GM18498 (cell line): ENCODE measurements at regions not wholly inside any gene's neighbourhood (a gene's known extent, or its start where the extent isn't known, plus 50 kb on each side); places are given as distances from the start of the nearest gene placed in this dataset.

ENCODE experiments used
- ATAC-seq: cut with Tn5 transposase; IDR thresholded peaks from one replicate; pipeline ENCODE4 v1.9.1; 2021; ENCODE audit warnings: mild to moderate bottlenecking, moderate library complexity; ENCODE audit not compliant: unreplicated experiment

DNA sequence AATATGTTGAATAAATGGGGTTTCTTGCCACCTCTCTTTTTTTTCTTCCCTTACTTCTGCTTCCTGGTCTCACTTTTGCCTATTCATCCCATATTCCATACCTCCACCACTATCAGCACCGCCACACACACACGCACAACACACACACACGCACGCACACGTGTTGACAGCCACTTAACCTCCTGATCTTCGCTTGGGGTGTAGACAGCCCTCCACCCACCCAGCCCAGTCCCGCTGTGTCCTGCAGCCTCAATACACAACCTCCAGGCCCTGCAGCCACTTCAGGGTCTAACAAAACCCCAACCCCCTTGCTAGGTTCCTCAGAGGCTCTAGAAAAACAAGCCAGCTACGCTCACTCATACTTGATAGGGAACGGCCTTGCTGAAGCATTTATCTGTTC lies 72.3 kb downstream of the LINC00237 start:
- ATAC-seq, result no peak

DNA sequence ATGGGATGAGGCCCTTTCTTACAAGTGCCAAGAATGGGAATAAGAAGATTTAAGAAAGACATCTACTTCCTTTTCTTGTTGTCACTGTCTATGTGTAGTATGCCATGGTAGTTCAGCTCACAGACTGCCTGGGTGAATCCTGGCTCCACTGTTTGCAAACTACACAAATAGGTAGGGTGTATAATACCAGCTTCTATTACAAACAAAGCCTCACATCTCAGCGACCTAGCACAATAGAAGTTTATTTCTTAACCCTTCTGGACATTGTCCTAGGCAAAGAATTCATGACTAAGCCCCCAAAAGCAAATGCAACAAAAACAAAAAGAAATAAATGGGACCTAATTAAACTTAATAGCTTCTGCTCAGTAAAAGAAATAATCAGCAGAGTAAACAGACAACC lies 74.5 kb downstream of the LINC00237 start:
- no peak for ATAC-seq

GRCh38 chr20:21029341-21029740 lies 76.8 kb downstream of the LINC00237 start:
- no peak for ATAC-seq

DNA sequence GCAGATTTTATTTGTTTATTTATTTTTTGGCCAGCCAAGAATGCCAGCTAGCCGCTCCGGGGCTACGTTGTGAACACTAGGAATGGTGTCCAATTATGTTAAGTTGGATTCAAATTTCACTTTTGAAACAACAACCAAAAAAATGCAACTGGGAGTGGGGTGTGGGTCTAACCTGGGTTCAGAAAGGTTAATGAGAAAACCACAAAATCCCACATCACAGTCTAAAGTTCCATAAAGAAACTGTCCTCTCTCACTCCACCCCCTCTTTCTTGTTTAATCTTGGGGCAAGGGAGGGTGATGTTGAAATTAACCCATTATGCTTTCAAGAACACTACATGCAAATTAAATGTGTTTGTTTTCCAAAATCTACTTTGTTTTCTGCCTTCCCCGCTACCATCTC lies 77.2 kb downstream of the LINC00237 start:
- no peak for ATAC-seq

- no peak for ATAC-seq
These were observed 77.7 kb downstream of the LINC00237 start for GRCh38 chr20:21028436-21028835.

GRCh38 chr20:21027569-21027968 lies 78.6 kb downstream of the LINC00237 start:
- no peak for ATAC-seq

DNA sequence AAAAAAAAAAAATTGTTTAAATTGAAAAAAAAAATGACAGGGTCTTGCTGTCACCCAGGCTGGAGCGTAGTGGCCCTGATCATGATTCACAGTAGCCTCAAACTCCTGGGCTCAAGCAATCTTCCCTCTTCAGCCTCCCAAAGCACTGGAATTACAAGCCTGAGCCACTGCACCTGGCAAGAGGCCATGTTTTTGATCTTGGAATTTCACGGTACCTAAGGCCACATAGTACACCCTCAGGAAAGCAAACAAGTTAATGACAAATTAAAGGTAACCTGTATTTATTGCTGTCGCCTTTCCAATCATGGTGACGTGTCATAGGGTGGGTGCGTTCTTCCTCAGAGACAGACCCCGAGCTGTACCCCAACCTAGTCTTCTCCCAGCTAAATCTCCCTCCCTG lies 79.2 kb downstream of the LINC00237 start:
- ATAC-seq, result no peak

DNA sequence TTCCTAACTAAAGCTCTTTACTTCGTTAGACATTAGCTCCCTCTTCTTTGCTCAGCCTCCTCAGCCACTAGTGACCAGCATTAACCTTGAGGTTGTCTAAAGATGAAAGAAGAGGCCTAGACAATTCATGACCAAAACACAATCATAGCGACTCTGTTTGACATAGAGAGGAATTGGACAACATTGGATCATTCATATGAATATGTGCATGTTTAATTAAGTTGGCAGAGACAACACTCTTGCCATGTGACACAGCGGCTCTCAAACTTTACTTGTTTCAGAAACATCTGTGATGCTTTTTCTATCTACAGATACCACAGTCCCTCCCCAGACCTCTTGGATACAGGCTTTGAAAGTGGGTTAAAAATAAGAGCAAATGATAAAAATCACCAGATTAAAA lies 81.7 kb downstream of the LINC00237 start:
- ATAC-seq, result no peak

DNA sequence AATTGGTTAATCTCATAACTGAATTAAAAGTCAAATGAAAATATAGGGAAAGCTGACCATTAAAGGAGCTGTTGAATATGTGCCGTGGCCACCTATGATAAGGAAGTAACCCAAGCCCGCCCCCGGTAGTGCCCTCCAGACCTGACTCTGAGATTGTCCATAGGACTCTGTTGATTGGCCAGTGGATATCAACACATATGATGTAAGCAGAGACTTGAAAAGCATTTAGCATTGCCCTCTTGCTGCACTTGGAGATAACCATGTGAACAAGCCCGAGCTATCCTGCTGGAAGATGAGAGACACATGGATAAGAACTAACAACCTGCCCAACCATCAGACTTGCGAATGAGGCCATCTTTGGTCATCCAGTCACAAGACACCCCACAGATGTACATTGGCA lies 83.2 kb downstream of the LINC00237 start:
- no peak for ATAC-seq

DNA sequence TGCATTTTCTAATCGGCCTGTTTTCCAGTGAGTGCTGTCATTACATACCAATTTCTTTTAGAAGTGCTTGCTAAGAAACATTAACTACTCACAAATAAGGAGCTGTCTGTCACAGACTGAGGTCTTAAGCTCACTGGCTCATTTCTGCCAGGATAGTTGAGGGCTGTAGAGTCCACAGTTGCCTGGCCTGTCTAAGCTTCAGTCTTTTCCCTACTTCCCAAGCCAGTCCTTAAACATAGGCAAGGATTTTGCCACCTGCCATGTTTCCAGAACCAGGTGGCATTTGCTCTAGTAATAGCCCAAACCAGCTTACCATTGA lies 84.7 kb downstream of the LINC00237 start:
- ATAC-seq, result no peak

DNA sequence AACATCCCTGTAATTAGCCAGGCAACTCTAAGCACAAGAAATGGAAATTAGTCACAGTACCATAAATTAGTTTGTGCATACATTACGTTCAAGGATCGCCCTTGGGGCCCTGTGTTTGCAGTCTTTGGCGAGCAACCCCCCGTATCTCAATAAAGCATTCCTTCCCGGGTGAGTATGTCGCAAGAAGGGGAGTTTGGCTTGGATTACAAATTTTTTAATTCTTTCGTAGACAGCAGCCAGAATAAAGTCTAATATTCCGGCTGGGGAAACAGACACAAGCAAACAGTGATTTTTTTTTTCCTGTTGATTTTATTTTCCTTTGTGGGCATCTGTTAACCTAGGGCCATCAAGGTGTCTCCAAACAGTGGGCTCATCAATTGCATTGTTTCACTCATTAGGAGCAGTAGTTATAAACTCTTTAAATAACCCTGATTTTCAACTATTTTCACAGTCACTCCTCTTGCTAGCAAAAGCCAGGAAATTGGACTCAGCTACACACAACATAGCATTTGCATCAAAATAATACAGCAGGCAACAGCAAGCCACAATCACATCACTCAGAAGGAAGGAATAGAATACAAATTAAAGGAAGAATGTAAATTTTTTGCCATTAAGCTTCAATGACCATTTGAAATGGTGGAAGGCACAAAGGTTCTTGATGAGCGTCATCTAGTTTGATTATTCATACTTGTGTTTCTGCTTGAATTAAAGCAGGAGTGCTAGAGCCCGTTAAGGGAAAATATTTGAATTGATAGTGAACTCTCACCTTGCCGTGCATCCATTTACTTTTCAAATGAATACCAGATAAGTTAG lies 85.3 kb downstream of the LINC00237 start:
- no peak for ATAC-seq

GRCh38 chr20:21019814-21020658 lies 86.1 kb downstream of the LINC00237 start:
- ATAC-seq, result no peak

DNA sequence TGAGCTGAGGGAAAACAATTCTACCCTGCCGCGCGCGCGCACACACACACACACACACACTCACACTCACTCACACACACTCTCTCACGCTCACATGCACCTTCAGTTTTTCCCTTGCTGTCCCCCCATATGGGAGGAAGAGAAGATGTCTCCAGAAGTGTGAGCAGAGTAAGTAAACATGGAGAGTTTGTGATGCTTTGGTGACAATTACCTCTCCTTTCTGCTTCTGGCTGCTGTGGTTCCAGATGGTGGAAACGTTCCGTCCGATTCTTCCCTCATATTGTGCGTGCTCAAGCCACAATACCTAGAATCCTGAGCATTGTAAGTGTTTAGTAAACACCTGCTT lies 86.7 kb downstream of the LINC00237 start:
- no peak for ATAC-seq

DNA sequence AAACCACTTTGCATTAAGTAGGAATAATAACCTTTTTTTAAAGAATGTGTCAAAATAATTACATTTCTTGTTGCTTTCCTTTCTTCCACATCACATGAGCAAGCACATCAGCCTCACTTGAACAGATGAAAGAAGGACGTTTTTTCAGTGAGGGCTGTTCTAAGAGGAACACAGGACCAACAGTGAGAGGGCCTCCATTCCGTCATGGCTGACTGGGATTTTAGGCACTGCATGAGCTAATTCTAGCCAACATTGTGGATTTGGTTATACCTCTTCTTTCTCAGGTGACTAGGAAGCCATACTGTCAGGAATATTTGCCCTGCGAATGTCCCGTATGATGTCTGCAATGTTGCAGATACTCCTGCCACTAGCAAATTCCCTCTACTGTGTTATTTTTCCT lies 87.6 kb downstream of the LINC00237 start:
- no peak for ATAC-seq

DNA sequence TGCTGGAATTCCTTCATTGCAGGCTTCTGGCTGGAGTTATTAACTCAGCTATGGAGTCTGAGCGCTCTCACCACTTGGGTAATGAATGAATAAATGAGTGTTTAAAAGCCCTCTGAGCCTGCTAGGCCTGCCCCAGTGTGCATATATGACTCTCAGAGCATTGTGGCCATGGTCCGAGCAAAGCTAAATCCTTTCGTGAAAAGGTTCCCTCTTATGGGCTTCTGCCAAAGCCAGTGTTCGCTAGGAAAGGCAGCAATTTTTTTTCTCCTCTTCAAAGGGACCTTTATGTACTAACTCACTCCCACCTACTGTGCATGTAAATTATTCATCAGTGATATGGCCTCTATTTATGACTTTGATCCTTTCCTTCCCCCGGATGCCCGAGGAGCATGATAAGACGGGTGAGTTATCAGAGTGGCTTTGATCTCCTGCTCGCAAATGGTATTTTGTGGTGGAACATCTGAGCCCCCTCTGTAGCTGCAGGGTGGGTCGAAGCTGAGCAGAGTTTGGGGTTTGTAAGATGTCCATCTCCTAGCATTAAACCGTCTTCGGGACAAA lies 88.6 kb downstream of the LINC00237 start:
- no peak for ATAC-seq

GRCh38 chr20:21016751-21017150 lies 89.4 kb downstream of the LINC00237 start:
- no peak for ATAC-seq

- ATAC-seq, result no peak
These were observed 91.6 kb downstream of the LINC00237 start for GRCh38 chr20:21014528-21014927.

- ATAC-seq, result no peak
These were observed 97.2 kb downstream of the LINC00237 start for GRCh38 chr20:21008951-21009350.

DNA sequence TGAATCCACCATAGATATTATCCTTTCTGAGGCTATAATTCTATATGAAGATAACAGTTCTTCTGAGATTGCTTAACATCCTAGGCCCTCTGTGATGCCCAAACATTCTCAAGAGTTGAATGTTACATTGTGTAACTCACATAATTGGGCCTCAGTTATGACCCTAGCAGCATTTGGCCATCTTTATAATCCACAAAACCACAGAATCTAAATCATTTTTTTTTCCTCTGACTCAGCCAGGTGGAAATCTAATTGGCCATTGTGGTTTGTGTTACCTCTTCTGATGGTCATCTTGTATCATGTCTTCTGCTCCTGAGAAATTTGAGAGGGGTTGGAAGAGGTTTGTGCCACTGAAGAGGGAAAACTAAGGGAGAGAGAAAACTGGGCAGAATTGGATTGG lies 99.5 kb downstream of the LINC00237 start:
- no peak for ATAC-seq

DNA sequence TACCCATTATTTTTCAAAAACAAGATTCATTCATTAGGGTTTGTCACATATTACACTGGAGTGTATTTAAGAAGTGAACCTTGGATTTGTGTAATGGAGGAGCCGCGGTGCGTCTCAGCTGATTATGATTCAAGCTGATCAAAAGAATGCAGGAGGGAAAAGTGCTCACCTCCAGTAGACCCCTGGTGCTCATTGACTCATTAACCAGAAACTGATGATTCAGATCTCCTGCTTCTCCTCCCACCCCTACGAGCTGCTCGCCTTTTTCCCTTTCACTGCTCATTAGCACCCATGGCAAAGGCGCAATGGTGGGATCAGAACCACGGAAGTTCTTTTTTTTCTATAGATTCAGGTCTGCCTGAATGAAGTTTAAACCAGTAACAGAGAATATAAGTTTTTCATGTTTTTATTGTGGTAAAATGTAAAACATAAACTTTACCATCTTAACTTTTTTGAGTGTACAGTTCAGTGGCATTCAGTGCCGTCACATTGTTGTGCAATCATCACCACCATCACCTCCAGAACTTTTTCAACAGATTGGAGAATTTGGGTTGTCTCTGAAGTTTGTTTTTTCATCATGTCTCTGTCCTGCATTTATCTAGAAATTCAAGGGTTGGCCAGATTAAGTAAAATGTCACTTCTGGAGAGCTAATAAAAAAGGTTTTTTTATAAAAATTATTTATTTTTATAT lies 101.6 kb downstream of the LINC00237 start:
- no peak for ATAC-seq

DNA sequence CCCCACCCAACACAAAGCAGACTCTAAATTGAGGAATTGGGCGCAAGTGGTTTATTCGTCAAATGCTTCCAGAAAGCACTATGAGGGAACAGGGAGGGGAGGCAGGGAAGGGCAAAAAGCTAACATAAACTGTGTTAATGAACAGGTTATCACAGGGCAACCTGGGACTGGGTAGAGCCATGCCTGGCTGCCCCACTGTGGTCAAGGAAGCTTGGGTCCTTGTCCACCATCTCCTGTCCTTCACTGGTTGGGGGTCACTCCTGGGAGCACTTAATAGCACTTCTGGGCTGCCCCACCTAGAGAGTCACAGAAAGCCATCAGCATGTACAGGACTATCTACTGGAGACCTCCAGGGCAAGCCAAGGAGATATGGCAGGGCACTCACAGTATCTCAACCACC lies 102.3 kb downstream of the LINC00237 start:
- no peak for ATAC-seq

GRCh38 chr20:21002486-21002885 lies 103.7 kb downstream of the LINC00237 start:
- no peak for ATAC-seq
